Lower lobe of right lung (tissue), 2 donors: ENCODE measurements at regions not wholly inside any gene's neighbourhood (a gene's known extent, or its start where the extent isn't known, plus 50 kb on each side); places are given as distances from the start of the nearest gene placed in this dataset.
"Not testable (repeated sequence)": the region's sequence is repeated elsewhere in the genome, so short reads cannot be mapped to it uniquely, and the experiment has no call there.

Source experiments
- ATAC-seq, 2 donors: fragments of 200-7000 bp; cut with Tn5 transposase; one replicate each; pipeline ENCODE4 v1.9.1; 2020 to 2022; ENCODE audit warnings: mild to moderate bottlenecking in 2 of 2, moderate library complexity in 2 of 2
- DNase-seq: peaks from one replicate; pipeline ENCODE4 v3.0.0-alpha.2; 2020
- H3K27ac ChIP-seq: fragments of 200-600 bp; one replicate; pipeline ENCODE4 v1.8.0; 2022
- H3K27me3 ChIP-seq: fragments of 200-600 bp; one replicate; pipeline ENCODE4 v1.8.0; 2022; ENCODE audit warnings: low read depth
- H3K36me3 ChIP-seq: fragments of 200-600 bp; one replicate; pipeline ENCODE4 v1.8.0; 2022; ENCODE audit warnings: mild to moderate bottlenecking
- H3K4me1 ChIP-seq: fragments of 200-600 bp; one replicate; pipeline ENCODE4 v1.8.0; 2022
- H3K4me3 ChIP-seq: fragments of 200-600 bp; one replicate; pipeline ENCODE4 v1.8.0; 2022; ENCODE audit warnings: mild to moderate bottlenecking
- H3K9me3 ChIP-seq: fragments of 200-600 bp; one replicate; pipeline ENCODE4 v1.8.0; 2022
- CTCF ChIP-seq: fragments of 200-600 bp; IDR thresholded peaks from one replicate; pipeline ENCODE4 v1.8.0; 2022; ENCODE audit warnings: antibody characterized with exemption, mild to moderate bottlenecking
- intact Hi-C: fragments of 100-400 bp; cut with DNase I; formaldehyde crosslinking; loops from one replicate; pipeline ENCODE4 v1.11.0; 2022
- donor health status: DM: no; HTN: yes; CAD: no; lungs with severe emphysema.

- H3K9me3 ChIP-seq, result peaks cover 5% of the 10 kb centered on the region
- intact Hi-C loops, result no loop called here
- H3K4me1 ChIP-seq, result no peaks in the 10 kb centered on the region
- H3K27me3 ChIP-seq, result peaks cover 17% of the 10 kb centered on the region
- no peaks in the 10 kb centered on the region for H3K36me3 ChIP-seq
- no peak overlapping the region for H3K27ac ChIP-seq
- DNase-seq (no peak), ATAC-seq (no peak)
- no peak for TF ChIP-seq CTCF
- H3K4me3 ChIP-seq, result no peak overlapping the region
These were observed 416.8 kb upstream of the ASIC2 start for GRCh38 chr17:33709881-33710280.

GRCh38 chr17:33712120-33712519, 419.0 kb upstream of the ASIC2 start:
- Histone ChIP-seq H3K36me3 (no peaks in the 10 kb centered on the region), H3K4me1 (no peaks in the 10 kb centered on the region), H3K4me3 (no peak overlapping the region), H3K9me3 (no peaks in the 10 kb centered on the region), H3K27me3 (peaks cover 22% of the 10 kb centered on the region), H3K27ac (no peak overlapping the region)
- intact Hi-C loops, result no loop called here
- no peak for ATAC-seq
- no peak for DNase-seq
- no peak for TF ChIP-seq CTCF

GRCh38 chr17:33716957-33717356, 423.9 kb upstream of the ASIC2 start:
- H3K27me3 ChIP-seq, result peaks cover 22% of the 10 kb centered on the region
- no peak for TF ChIP-seq CTCF
- no peak for ATAC-seq
- H3K27ac ChIP-seq, result no peak overlapping the region
- no peaks in the 10 kb centered on the region for H3K9me3 ChIP-seq
- no peak overlapping the region for H3K4me3 ChIP-seq
- DNase-seq, result no peak
- no peaks in the 10 kb centered on the region for H3K36me3 ChIP-seq
- no peaks in the 10 kb centered on the region for H3K4me1 ChIP-seq
- intact Hi-C loops, result no loop called here

GRCh38 chr17:33723736-33724135, 430.6 kb upstream of the ASIC2 start:
- H3K9me3 ChIP-seq, intact Hi-C loops, H3K27ac ChIP-seq, H3K36me3 ChIP-seq, H3K4me3 ChIP-seq, ATAC-seq, H3K4me1 ChIP-seq, DNase-seq: not testable (repeated sequence)
- H3K27me3 ChIP-seq, result peaks cover 11% of the 10 kb centered on the region

- no peaks in the 10 kb centered on the region for H3K36me3 ChIP-seq
- DNase-seq (peak; percentile 51), ATAC-seq (peak; percentile 61 to 71)
- peaks cover 6% of the 10 kb centered on the region for H3K27me3 ChIP-seq
- H3K4me1 ChIP-seq, result no peaks in the 10 kb centered on the region
- intact Hi-C loops, result no loop called here
- H3K4me3 ChIP-seq, result no peak overlapping the region
- TF ChIP-seq CTCF, result peak; percentile 63
- H3K9me3 ChIP-seq, result no peaks in the 10 kb centered on the region
- no peak overlapping the region for H3K27ac ChIP-seq
These were observed 432.7 kb upstream of the ASIC2 start for GRCh38 chr17:33725675-33726271.

- H3K27ac ChIP-seq, result no peak overlapping the region
- intact Hi-C loops, result no loop called here
- H3K4me1 ChIP-seq, result no peaks in the 10 kb centered on the region
- H3K9me3 ChIP-seq, result no peaks in the 10 kb centered on the region
- DNase-seq (no peak), ATAC-seq (no peak)
- no peak overlapping the region for H3K4me3 ChIP-seq
- H3K36me3 ChIP-seq, result no peaks in the 10 kb centered on the region
- no peak for TF ChIP-seq CTCF
- H3K27me3 ChIP-seq, result peaks cover 6% of the 10 kb centered on the region
These were observed 437.0 kb upstream of the ASIC2 start for GRCh38 chr17:33730131-33730530.
